ENCODE measurements at regions not wholly inside any gene's neighbourhood (a gene's known extent, or its start where the extent isn't known, plus 50 kb on each side); places are given as distances from the start of the nearest gene placed in this dataset.

DNA sequence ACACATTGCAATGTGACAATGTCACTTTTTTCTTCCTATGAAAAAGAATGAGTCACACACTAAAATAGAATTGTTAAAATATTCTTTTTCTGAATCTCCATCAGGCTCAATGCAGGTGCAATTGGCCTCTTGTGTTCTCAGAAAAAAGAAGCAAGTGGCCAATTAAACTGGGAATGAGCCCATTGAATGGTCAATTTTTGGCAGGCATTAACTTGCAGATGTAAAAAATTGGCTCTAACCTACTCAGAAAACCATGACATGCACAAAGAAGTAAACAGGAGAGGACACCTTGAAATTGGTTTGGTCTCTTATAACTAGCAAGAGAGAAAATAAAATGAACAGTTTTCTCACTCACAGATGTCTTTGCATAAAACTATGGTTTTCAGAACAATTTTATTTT is 820.8 kb downstream of the TBL1XR1 start:
- no peak for DNase-seq (ENCODE audit: low read depth)
- no peak overlapping the region for H3K4me3 ChIP-seq (ENCODE audit: low read depth, low read length)
- TF ChIP-seq, protein P1, sequence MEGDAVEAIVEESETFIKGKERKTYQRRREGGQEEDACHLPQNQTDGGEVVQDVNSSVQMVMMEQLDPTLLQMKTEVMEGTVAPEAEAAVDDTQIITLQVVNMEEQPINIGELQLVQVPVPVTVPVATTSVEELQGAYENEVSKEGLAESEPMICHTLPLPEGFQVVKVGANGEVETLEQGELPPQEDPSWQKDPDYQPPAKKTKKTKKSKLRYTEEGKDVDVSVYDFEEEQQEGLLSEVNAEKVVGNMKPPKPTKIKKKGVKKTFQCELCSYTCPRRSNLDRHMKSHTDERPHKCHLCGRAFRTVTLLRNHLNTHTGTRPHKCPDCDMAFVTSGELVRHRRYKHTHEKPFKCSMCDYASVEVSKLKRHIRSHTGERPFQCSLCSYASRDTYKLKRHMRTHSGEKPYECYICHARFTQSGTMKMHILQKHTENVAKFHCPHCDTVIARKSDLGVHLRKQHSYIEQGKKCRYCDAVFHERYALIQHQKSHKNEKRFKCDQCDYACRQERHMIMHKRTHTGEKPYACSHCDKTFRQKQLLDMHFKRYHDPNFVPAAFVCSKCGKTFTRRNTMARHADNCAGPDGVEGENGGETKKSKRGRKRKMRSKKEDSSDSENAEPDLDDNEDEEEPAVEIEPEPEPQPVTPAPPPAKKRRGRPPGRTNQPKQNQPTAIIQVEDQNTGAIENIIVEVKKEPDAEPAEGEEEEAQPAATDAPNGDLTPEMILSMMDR (IDR thresholded peaks at IDR 0.05; ENCODE audit: insufficient read depth, low read depth, low read length) = no peak

DNA sequence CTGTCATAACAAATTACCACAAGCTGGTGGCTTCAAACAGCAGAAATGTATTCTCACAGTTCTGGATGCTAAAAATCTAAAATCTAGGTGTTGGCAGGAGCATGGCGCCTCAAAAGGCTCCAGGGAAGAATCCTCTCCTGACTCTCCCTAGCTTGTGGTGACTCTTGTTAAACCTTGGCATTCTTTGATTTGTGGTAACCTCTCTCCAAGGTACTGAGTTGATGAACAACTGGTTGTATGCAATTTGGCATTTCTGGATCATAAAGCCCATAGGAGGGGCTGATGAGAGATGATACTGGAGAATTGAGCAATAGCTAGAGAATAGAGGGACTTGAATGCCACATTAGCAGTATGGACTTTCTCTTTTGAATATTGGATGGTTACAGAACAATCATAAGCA is 821.8 kb downstream of the TBL1XR1 start:
- DNase-seq (ENCODE audit: low read depth) = no peak
- no peak overlapping the region for H3K4me3 ChIP-seq (ENCODE audit: low read depth, low read length)
- TF ChIP-seq, protein P1 (IDR thresholded peaks at IDR 0.05; ENCODE audit: insufficient read depth, low read depth, low read length) = no peak

DNA sequence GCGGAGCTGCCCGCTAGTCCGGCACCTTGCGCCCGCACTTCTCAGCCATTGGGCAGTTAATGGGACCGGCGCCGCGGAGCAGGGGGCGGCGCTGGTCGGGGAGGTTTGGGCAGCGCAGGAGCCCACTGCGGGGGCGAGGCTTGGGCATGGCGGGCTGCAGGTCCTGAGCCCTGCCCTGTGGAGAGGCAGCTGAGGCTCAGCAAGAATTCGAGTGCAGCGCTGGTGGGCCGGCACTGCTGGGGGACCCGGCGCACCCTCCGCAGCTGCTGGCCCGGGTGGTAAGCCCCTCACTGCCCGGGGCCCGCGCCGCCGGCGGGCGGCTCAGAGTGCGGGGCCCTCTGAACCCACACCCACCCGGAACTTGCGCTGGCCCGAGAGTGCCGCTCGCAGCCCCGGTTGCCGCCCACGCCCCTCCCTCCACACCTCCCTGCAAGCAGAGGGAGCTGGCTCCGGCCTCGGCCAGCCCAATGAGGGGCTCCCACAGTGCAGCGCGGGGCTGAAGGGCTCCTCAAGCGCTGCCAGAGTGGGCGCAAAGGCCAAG is 835.0 kb downstream of the TBL1XR1 start:
- DNase-seq (ENCODE audit: low read depth) = no peak
- TF ChIP-seq, protein P1 (IDR thresholded peaks at IDR 0.05; ENCODE audit: insufficient read depth, low read depth, low read length) = no peak
- H3K4me3 ChIP-seq (ENCODE audit: low read depth, low read length) = no peak overlapping the region

DNA sequence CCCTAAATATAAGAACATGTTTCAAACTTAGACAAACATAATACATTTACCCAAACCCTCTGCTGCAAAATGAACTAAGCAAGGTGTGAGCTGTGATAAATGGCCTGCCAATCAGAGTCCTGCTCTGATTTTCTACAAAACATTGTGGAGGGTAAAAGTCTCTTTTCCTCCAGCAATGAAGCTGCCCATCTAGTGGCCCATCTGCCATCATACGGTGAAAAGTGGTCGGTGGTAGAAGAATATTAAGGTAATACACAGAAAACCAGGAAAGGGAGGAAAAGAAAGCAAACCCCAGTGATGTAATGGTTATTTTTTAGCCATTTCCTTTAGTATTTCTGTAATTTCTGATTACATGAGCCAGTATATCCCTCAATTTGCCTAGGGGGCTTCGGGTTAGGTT is 838.1 kb downstream of the TBL1XR1 start:
- no peak for DNase-seq (ENCODE audit: low read depth)
- TF ChIP-seq, protein P1 (IDR thresholded peaks at IDR 0.05; ENCODE audit: insufficient read depth, low read depth, low read length) = no peak
- H3K4me3 ChIP-seq (ENCODE audit: low read depth, low read length) = no peak overlapping the region

DNA sequence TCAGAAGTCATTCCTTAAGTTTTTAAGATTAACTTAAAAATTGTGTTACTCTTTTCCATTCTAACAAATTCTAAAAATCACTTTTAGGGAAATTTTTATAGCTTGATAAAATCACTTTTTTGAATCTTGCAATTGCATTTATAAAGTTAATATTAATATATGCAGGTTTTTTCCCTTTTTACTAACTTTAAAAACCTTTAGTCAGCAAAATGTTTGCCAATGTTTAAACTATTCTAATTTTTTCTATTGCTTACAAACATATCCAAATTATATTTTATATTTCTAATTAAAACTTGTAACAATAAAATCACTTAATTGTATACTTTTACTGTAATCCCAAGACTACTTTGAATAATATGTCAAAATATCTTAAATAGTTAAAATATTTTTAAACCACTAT is 839.4 kb downstream of the TBL1XR1 start:
- no peak for DNase-seq (ENCODE audit: low read depth)
- H3K4me3 ChIP-seq (ENCODE audit: low read depth, low read length) = no peak overlapping the region
- TF ChIP-seq, protein P1 (IDR thresholded peaks at IDR 0.05; ENCODE audit: insufficient read depth, low read depth, low read length) = no peak

DNA sequence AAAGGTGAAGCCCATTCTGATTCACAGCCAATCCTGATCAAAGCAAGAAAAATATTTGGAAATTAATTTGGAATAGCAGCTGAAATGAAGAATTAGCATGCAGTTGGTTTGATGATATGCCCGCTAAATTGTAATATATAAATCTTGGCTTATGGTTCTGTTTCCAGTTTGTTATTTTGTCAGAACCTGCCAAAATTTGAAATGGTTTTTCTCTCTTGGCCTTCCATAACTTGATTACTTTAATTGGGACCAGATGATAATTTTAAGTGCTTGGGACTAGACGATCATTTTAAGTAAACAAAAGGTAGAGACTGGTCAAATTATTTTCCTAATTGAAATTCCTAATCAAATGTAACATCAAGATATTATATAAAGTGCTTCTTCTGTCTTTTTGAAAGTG is 842.4 kb downstream of the TBL1XR1 start:
- TF ChIP-seq, protein P1 (IDR thresholded peaks at IDR 0.05; ENCODE audit: insufficient read depth, low read depth, low read length) = no peak
- DNase-seq (ENCODE audit: low read depth) = no peak

DNA sequence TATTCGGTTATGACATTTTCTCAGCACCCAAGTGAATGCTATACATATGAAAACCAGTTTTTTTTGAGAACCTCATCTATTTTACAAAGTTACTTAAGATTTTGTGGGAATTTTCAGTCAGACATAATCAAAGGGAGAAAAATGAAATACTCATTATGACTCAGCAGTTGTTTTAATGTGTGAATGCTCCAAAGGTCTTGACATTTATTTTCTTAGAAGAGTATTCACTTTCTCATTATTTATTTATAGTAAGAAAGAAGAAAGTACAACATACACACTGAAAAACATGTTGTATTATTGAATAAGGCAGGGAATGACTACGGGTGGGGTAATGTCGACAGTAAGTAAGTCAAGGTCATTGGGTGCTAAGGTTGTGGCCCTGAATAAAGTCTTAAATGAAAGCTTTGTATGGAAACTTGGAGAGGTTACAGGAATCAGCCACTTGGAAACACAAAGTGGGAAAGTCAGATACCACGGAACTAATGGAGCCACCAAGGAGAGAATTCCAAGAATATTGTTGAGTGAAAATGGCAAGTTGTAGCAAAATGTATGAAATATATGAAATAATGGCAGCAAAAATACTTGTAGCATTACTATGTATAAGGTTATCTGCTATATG is 844.5 kb downstream of the TBL1XR1 start:
- TF ChIP-seq, protein P1 (IDR thresholded peaks at IDR 0.05; ENCODE audit: insufficient read depth, low read depth, low read length) = no peak
- peak; percentile 11 for DNase-seq (ENCODE audit: low read depth)
- no peak overlapping the region for H3K4me3 ChIP-seq (ENCODE audit: low read depth, low read length)

More for the DNA sequence above, 842.4 kb downstream of the TBL1XR1 start:
- H3K4me3 ChIP-seq (ENCODE audit: low read depth, low read length) = no peak overlapping the region

Data from fibroblast of villous mesenchyme (primary cell).